Mesendoderm (in vitro differentiated cells): ENCODE measurements at regions not wholly inside any gene's neighbourhood (a gene's known extent, or its start where the extent isn't known, plus 50 kb on each side); places are given as distances from the start of the nearest gene placed in this dataset.

Experiments
- DNase-seq: peaks from one replicate; pipeline ENCODE4 v3.0.0; 2013
- H2AK5ac ChIP-seq: 2 replicates; pipeline ENCODE4 v1.6.1; 2013; ENCODE audit warnings: low read length, inconsistent platforms
- H2BK120ac ChIP-seq: 2 replicates; pipeline ENCODE4 v1.6.1; 2013; ENCODE audit warnings: low read depth, mild to moderate bottlenecking, low read length, moderate library complexity, mixed read lengths
- H2BK15ac ChIP-seq: replicated peaks from 2 replicates; pipeline ENCODE4 v1.6.1; 2013; ENCODE audit warnings: low read depth, mild to moderate bottlenecking, moderate library complexity
- H2BK5ac ChIP-seq: 2 replicates; pipeline ENCODE4 v1.6.1; 2013; ENCODE audit warnings: low read length, inconsistent platforms
- H3K18ac ChIP-seq: 2 replicates; pipeline ENCODE4 v1.6.1; 2013; ENCODE audit warnings: mild to moderate bottlenecking, low read length, mixed read lengths
- H3K23ac ChIP-seq: one replicate; pipeline ENCODE4 v1.6.1; 2013; ENCODE audit warnings: low read length
- H3K27ac ChIP-seq: 2 replicates; pipeline ENCODE4 v1.5.1; 2013; ENCODE audit warnings: low read depth, mild to moderate bottlenecking, inconsistent platforms, low read length, moderate library complexity
- H3K27me3 ChIP-seq: 2 replicates; pipeline ENCODE4 v1.6.1; 2013; ENCODE audit warnings: low read length, control low read depth, mild to moderate bottlenecking, inconsistent platforms; ENCODE audit not compliant: insufficient read depth, poor library complexity
- H3K36me3 ChIP-seq: 2 replicates; pipeline ENCODE4 v1.6.1; 2013; ENCODE audit warnings: low read length, inconsistent platforms; ENCODE audit not compliant: control insufficient read depth, insufficient read depth
- H3K4ac ChIP-seq: one replicate; pipeline ENCODE4 v1.6.1; 2013; ENCODE audit warnings: low read depth, mild to moderate bottlenecking, low read length, moderate library complexity
- H3K4me1 ChIP-seq: 2 replicates; pipeline ENCODE4 v1.6.1; 2013; ENCODE audit warnings: low read depth, low read length, inconsistent platforms; ENCODE audit not compliant: control insufficient read depth
- H3K4me2 ChIP-seq: 2 replicates; pipeline ENCODE4 v1.6.1; 2013; ENCODE audit warnings: low read length
- H3K4me3 ChIP-seq: 2 replicates; pipeline ENCODE4 v1.5.1; 2013; ENCODE audit warnings: mild to moderate bottlenecking, low read length
- H3K56ac ChIP-seq: one replicate; pipeline ENCODE4 v1.6.1; 2013; ENCODE audit warnings: low read length
- H3K79me1 ChIP-seq: 2 replicates; pipeline ENCODE4 v1.6.1; 2013; ENCODE audit warnings: low read length, inconsistent platforms
- H3K79me2 ChIP-seq: 2 replicates; pipeline ENCODE4 v1.6.1; 2013; ENCODE audit warnings: mild to moderate bottlenecking, low read length; ENCODE audit not compliant: control insufficient read depth, insufficient read depth
- H3K9ac ChIP-seq: 2 replicates; pipeline ENCODE4 v1.6.1; 2013; ENCODE audit warnings: low read length, inconsistent platforms
- H4K5ac ChIP-seq: one replicate; pipeline ENCODE4 v1.6.1; 2013; ENCODE audit warnings: low read length
- H4K8ac ChIP-seq: one replicate; pipeline ENCODE4 v1.6.1; 2013; ENCODE audit warnings: low read depth, mild to moderate bottlenecking, control low read depth, low read length, moderate library complexity
- WGBS: extraction: QIAGEN DNeasy Blood & Tissue Kit; methylation state at CpG from one replicate; pipeline ENCODE4 v1.1.7; 2013; ENCODE audit warnings: low lambda C conversion rate, missing lambda C conversion rate; ENCODE audit not compliant: insufficient coverage; ENCODE audit errors: extremely low coverage; 5-methylcytosine and 5-hydroxymethylcytosine counted together

- Histone ChIP-seq H3K27me3 (no peaks in the 10 kb centered on the region), H2BK120ac (no peak overlapping the region), H3K79me2 (no peaks in the 10 kb centered on the region), H2AK5ac (no peak overlapping the region), H3K4me1 (no peaks in the 10 kb centered on the region), H3K27ac (no peak overlapping the region), H4K5ac (no peak overlapping the region), H4K8ac (no peak overlapping the region), H3K36me3 (no peaks in the 10 kb centered on the region), H3K23ac (no peak overlapping the region), H3K18ac (no peak overlapping the region), H3K4me3 (no peak overlapping the region), H3K56ac (no peak overlapping the region), H3K9ac (no peak overlapping the region), H3K4ac (no peak overlapping the region), H2BK15ac (no peak overlapping the region), H3K79me1 (no peaks in the 10 kb centered on the region), H2BK5ac (no peak overlapping the region), H3K4me2 (no peak overlapping the region)
- no peak for DNase-seq
These were observed 293.9 kb downstream of the RPAP3 start for GRCh38 chr12:47411966-47412365.

GRCh38 chr12:47410862-47411261, 295.0 kb downstream of the RPAP3 start:
- Histone ChIP-seq H2AK5ac (no peak overlapping the region), H3K18ac (no peak overlapping the region), H3K4me2 (no peak overlapping the region), H2BK15ac (no peak overlapping the region), H3K36me3 (no peaks in the 10 kb centered on the region), H3K23ac (no peak overlapping the region), H2BK5ac (no peak overlapping the region), H3K4me1 (no peaks in the 10 kb centered on the region), H3K79me2 (no peaks in the 10 kb centered on the region), H3K27me3 (no peaks in the 10 kb centered on the region), H3K4ac (no peak overlapping the region), H4K8ac (no peak overlapping the region), H3K56ac (no peak overlapping the region), H2BK120ac (no peak overlapping the region), H3K27ac (no peak overlapping the region), H4K5ac (no peak overlapping the region), H3K79me1 (no peaks in the 10 kb centered on the region), H3K9ac (no peak overlapping the region), H3K4me3 (no peak overlapping the region)
- no CpG with 5 or more reads among the region's 3 CpGs for WGBS
- DNase-seq = no peak

- H4K8ac ChIP-seq = no peak overlapping the region
- H4K5ac ChIP-seq = no peak overlapping the region
- no peak overlapping the region for H2AK5ac ChIP-seq
- no peak overlapping the region for H3K9ac ChIP-seq
- H3K56ac ChIP-seq = no peak overlapping the region
- no peak overlapping the region for H3K27ac ChIP-seq
- no peak for DNase-seq
- H2BK15ac ChIP-seq = no peak overlapping the region
- no peak overlapping the region for H3K18ac ChIP-seq
- no peaks in the 10 kb centered on the region for H3K4me1 ChIP-seq
- H3K79me1 ChIP-seq = no peaks in the 10 kb centered on the region
- H3K36me3 ChIP-seq = no peaks in the 10 kb centered on the region
- H3K79me2 ChIP-seq = no peaks in the 10 kb centered on the region
- no peaks in the 10 kb centered on the region for H3K27me3 ChIP-seq
- no peak overlapping the region for H3K23ac ChIP-seq
- H3K4ac ChIP-seq = no peak overlapping the region
- H2BK120ac ChIP-seq = no peak overlapping the region
- no peak overlapping the region for H2BK5ac ChIP-seq
- no peak overlapping the region for H3K4me2 ChIP-seq
- H3K4me3 ChIP-seq = no peak overlapping the region
These were observed 295.4 kb downstream of the RPAP3 start for GRCh38 chr12:47410383-47410782.

GRCh38 chr12:47409310-47409987, 296.4 kb downstream of the RPAP3 start:
- no peak for DNase-seq
- Histone ChIP-seq H4K8ac (no peak overlapping the region), H3K79me1 (no peaks in the 10 kb centered on the region), H2BK5ac (no peak overlapping the region), H3K9ac (no peak overlapping the region), H3K36me3 (no peaks in the 10 kb centered on the region), H3K27me3 (no peaks in the 10 kb centered on the region), H3K4me2 (no peak overlapping the region), H3K18ac (no peak overlapping the region), H3K56ac (no peak overlapping the region), H3K4me1 (no peaks in the 10 kb centered on the region), H2BK15ac (no peak overlapping the region), H3K27ac (no peak overlapping the region), H3K79me2 (no peaks in the 10 kb centered on the region), H2BK120ac (no peak overlapping the region), H3K23ac (no peak overlapping the region), H2AK5ac (no peak overlapping the region), H4K5ac (no peak overlapping the region), H3K4ac (no peak overlapping the region), H3K4me3 (no peak overlapping the region)
- WGBS = no CpG with 5 or more reads among the region's 4 CpGs

GRCh38 chr12:47408171-47408871, 297.5 kb downstream of the RPAP3 start:
- WGBS = no CpG with 5 or more reads among the region's 2 CpGs

More at GRCh38 chr12:47408171-47408871, 297.5 kb downstream of the RPAP3 start:
- Histone ChIP-seq H3K36me3 (no peaks in the 10 kb centered on the region), H3K23ac (no peak overlapping the region), H4K5ac (no peak overlapping the region), H3K4me2 (no peak overlapping the region), H3K4ac (no peak overlapping the region), H3K56ac (no peak overlapping the region), H3K4me1 (no peaks in the 10 kb centered on the region), H3K27ac (no peak overlapping the region), H3K18ac (no peak overlapping the region), H4K8ac (no peak overlapping the region), H2BK5ac (no peak overlapping the region), H3K4me3 (no peak overlapping the region), H3K79me1 (no peaks in the 10 kb centered on the region), H2BK15ac (no peak overlapping the region), H3K27me3 (no peaks in the 10 kb centered on the region), H3K79me2 (no peaks in the 10 kb centered on the region), H3K9ac (no peak overlapping the region), H2AK5ac (no peak overlapping the region), H2BK120ac (no peak overlapping the region)
- peak; percentile 61 for DNase-seq
